Nephron (organoid): ENCODE measurements at regions not wholly inside any gene's neighbourhood (a gene's known extent, or its start where the extent isn't known, plus 50 kb on each side); places are given as distances from the start of the nearest gene placed in this dataset.
"Not testable (repeated sequence)": the region's sequence is repeated elsewhere in the genome, so short reads cannot be mapped to it uniquely, and the experiment has no call there.

ENCODE experiments used
- H3K27ac Mint-ChIP-seq, 3 experiments: 2 replicates each; pipeline ENCODE4 v1.8.0; 2020; ENCODE audit warnings: mixed read lengths in 3 of 3, mild to moderate bottlenecking in 2 of 3, moderate library complexity in 1 of 3
- H3K27me3 Mint-ChIP-seq: 2 replicates; pipeline ENCODE4 v1.8.0; 2021; ENCODE audit warnings: low read depth, mild to moderate bottlenecking, moderate library complexity, mixed read lengths
- H3K36me3 Mint-ChIP-seq: 2 replicates; pipeline ENCODE4 v1.8.0; 2020; ENCODE audit warnings: low read depth, mixed read lengths
- H3K4me1 Mint-ChIP-seq: 2 replicates; pipeline ENCODE4 v1.8.0; 2020; ENCODE audit warnings: mixed read lengths
- H3K4me3 Mint-ChIP-seq, 3 experiments: 2 replicates each; pipeline ENCODE4 v1.8.0; 2020; ENCODE audit warnings: mild to moderate bottlenecking in 3 of 3, mixed read lengths in 3 of 3, moderate library complexity in 2 of 3
- H3K9me3 Mint-ChIP-seq: 2 replicates; pipeline ENCODE4 v1.8.0; 2020; ENCODE audit warnings: mixed read lengths
- TF ChIP-seq, protein P1 (sequence below), 3 experiments: fragments of 200-600 bp; sonication (generic); IDR thresholded peaks; one replicate each; pipeline ENCODE4 v1.5.0; 2021; ENCODE audit warnings: antibody characterized with exemption in 3 of 3; ENCODE audit not compliant: unreplicated experiment in 3 of 3

DNA sequence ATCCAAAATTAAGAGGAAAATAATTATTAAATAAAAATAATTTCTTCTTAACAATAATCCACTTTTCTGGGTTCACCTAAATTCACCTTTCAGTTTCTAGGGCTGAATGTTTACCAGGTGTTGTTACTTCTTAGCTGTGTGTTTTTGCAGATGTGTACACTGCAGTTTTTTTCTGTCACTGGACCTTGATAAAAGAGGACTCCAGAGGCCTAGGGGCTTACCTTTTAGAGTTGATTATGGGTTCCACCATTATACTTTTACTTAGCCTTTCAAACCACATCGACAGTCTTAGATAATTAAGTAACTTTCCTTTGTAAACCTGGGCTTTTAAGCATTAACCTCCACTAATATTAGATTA, 766.5 kb downstream of the BCKDHB start:
- Mint-ChIP-seq H3K36me3 (no peaks in the 10 kb centered on the region), H3K4me1 (peaks cover 6% of the 10 kb centered on the region), H3K4me3 (no peak overlapping the region), H3K9me3 (peaks cover 10% of the 10 kb centered on the region), H3K27me3 (no peaks in the 10 kb centered on the region), H3K27ac (peak overlapping the region; percentile 25 to 90 (median 78))
- TF ChIP-seq, protein P1, sequence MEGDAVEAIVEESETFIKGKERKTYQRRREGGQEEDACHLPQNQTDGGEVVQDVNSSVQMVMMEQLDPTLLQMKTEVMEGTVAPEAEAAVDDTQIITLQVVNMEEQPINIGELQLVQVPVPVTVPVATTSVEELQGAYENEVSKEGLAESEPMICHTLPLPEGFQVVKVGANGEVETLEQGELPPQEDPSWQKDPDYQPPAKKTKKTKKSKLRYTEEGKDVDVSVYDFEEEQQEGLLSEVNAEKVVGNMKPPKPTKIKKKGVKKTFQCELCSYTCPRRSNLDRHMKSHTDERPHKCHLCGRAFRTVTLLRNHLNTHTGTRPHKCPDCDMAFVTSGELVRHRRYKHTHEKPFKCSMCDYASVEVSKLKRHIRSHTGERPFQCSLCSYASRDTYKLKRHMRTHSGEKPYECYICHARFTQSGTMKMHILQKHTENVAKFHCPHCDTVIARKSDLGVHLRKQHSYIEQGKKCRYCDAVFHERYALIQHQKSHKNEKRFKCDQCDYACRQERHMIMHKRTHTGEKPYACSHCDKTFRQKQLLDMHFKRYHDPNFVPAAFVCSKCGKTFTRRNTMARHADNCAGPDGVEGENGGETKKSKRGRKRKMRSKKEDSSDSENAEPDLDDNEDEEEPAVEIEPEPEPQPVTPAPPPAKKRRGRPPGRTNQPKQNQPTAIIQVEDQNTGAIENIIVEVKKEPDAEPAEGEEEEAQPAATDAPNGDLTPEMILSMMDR (IDR thresholded peaks at IDR 0.05; ENCODE audit: unreplicated experiment in 3 of 3) = no peak

GRCh38 chr6:80872199-80872950, 765.9 kb downstream of the BCKDHB start:
- Mint-ChIP-seq H3K9me3 (peaks cover 10% of the 10 kb centered on the region), H3K36me3 (no peaks in the 10 kb centered on the region), H3K4me1 (peaks cover 6% of the 10 kb centered on the region), H3K27ac (peak overlapping the region; percentile 25 to 90 (median 78)), H3K27me3 (no peaks in the 10 kb centered on the region), H3K4me3 (no peak overlapping the region)
- TF ChIP-seq, protein P1 (IDR thresholded peaks at IDR 0.05; ENCODE audit: unreplicated experiment in 3 of 3) = no peak

DNA sequence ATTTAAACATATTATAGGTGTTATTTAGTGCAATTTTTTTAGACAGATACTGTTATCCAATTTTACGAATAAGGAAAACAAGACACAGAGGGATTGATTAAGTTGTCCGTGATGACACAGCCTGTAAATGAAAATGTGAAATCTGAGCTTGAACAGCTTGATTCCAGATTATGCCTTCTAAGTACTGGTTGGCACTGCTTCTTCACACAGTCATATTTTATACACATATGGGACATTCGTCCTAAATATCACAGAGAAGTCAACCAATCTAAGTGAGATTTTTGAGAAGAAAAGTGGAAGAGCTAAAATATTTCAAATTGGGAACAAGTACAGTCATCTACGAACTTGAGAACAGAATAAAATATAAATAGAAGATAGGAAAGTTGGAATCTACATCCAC, 756.3 kb downstream of the BCKDHB start:
- Mint-ChIP-seq H3K27me3 (no peaks in the 10 kb centered on the region), H3K9me3 (no peaks in the 10 kb centered on the region), H3K27ac (no peak overlapping the region), H3K4me3 (no peak overlapping the region), H3K36me3 (no peaks in the 10 kb centered on the region), H3K4me1 (no peaks in the 10 kb centered on the region)
- TF ChIP-seq, protein P1 (IDR thresholded peaks at IDR 0.05; ENCODE audit: unreplicated experiment in 3 of 3) = no peak

- H3K9me3 Mint-ChIP-seq = peaks cover 7% of the 10 kb centered on the region
- no peaks in the 10 kb centered on the region for H3K36me3 Mint-ChIP-seq
- no peaks in the 10 kb centered on the region for H3K4me1 Mint-ChIP-seq
- no peak overlapping the region for H3K27ac Mint-ChIP-seq
- H3K27me3 Mint-ChIP-seq = no peaks in the 10 kb centered on the region
- TF ChIP-seq, protein P1 (IDR thresholded peaks at IDR 0.05; ENCODE audit: unreplicated experiment in 3 of 3) = no peak
- H3K4me3 Mint-ChIP-seq = no peak overlapping the region
These were observed 753.6 kb downstream of the BCKDHB start for GRCh38 chr6:80860107-80860506.

DNA sequence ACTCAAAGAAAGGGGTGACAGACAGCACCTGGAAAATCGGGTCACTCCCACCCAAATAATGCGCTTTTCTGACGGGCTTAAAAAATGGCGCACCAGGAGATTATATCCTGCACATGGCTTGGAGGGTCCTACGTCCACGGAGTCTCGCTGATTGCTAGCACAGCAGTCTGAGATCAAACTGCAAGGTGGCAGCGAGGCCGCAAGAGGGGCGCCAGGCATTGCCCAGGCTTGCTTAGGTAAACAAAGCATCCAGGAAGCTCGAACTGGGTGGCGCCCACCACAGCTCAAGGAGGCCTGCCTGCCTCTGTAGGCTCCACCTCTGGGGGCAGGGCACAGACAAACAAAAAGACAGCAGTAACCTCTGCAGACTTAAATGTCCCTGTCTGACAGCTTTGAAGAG, 741.5 kb downstream of the BCKDHB start:
- not testable (repeated sequence) for H3K27ac Mint-ChIP-seq, H3K36me3 Mint-ChIP-seq, H3K4me1 Mint-ChIP-seq, H3K27me3 Mint-ChIP-seq, H3K4me3 Mint-ChIP-seq
- H3K9me3 Mint-ChIP-seq = peaks cover 18% of the 10 kb centered on the region

- TF ChIP-seq, protein P1 (IDR thresholded peaks at IDR 0.05; ENCODE audit: unreplicated experiment in 3 of 3) = no peak
- no peak overlapping the region for H3K4me3 Mint-ChIP-seq
- peaks cover 2% of the 10 kb centered on the region for H3K9me3 Mint-ChIP-seq
- no peaks in the 10 kb centered on the region for H3K36me3 Mint-ChIP-seq
- H3K4me1 Mint-ChIP-seq = no peaks in the 10 kb centered on the region
- H3K27me3 Mint-ChIP-seq = no peaks in the 10 kb centered on the region
- no peak overlapping the region for H3K27ac Mint-ChIP-seq
These were observed 725.9 kb downstream of the BCKDHB start for GRCh38 chr6:80832337-80832736.
